ENCODE measurements at regions not wholly inside any gene's neighbourhood (a gene's known extent, or its start where the extent isn't known, plus 50 kb on each side); places are given as distances from the start of the nearest gene placed in this dataset.

- no peak for TF ChIP-seq CTCF (IDR thresholded peaks at IDR 0.05; ENCODE audit: insufficient read depth, low read depth, low read length, missing control alignments)
- no peak overlapping the region for H3K4me3 ChIP-seq (ENCODE audit: low read length)
- peak; percentile 81 for DNase-seq (ENCODE audit: low read depth)
Observed at GRCh38 chr2:173419506-173419905, 64.8 kb downstream of the CDCA7 start.

GRCh38 chr2:173424886-173425285 is 70.2 kb downstream of the CDCA7 start:
- DNase-seq (ENCODE audit: low read depth): no peak
- TF ChIP-seq CTCF (IDR thresholded peaks at IDR 0.05; ENCODE audit: insufficient read depth, low read depth, low read length, missing control alignments): no peak
- H3K4me3 ChIP-seq (ENCODE audit: low read length): no peak overlapping the region

- no peak overlapping the region for H3K4me3 ChIP-seq (ENCODE audit: low read length)
- DNase-seq (ENCODE audit: low read depth): peak; percentile 95
- TF ChIP-seq CTCF (IDR thresholded peaks at IDR 0.05; ENCODE audit: insufficient read depth, low read depth, low read length, missing control alignments): no peak
Observed at GRCh38 chr2:173427887-173428668, 73.4 kb downstream of the CDCA7 start.

DNA sequence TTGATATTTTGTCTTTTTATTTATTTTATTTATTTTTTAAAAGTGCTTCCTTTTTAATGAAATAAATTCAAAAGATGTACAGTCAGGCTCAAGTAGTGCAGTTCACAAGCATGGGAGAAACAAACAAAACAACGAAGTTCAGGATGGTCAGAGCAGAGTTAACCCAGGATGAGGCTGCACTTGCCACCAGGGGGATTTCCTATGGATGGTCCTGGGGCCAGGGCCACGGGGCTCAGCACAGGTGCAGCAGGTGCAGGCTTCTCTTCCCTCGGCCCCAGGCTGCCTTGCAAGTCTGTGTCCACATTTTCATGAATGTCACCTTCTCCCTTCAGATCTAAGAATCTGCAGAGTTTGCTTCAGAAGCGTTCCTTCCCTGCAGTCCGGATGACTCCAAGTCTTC is 76.5 kb downstream of the CDCA7 start:
- H3K4me3 ChIP-seq (ENCODE audit: low read length): no peak overlapping the region
- no peak for DNase-seq (ENCODE audit: low read depth)
- no peak for TF ChIP-seq CTCF (IDR thresholded peaks at IDR 0.05; ENCODE audit: insufficient read depth, low read depth, low read length, missing control alignments)

DNA sequence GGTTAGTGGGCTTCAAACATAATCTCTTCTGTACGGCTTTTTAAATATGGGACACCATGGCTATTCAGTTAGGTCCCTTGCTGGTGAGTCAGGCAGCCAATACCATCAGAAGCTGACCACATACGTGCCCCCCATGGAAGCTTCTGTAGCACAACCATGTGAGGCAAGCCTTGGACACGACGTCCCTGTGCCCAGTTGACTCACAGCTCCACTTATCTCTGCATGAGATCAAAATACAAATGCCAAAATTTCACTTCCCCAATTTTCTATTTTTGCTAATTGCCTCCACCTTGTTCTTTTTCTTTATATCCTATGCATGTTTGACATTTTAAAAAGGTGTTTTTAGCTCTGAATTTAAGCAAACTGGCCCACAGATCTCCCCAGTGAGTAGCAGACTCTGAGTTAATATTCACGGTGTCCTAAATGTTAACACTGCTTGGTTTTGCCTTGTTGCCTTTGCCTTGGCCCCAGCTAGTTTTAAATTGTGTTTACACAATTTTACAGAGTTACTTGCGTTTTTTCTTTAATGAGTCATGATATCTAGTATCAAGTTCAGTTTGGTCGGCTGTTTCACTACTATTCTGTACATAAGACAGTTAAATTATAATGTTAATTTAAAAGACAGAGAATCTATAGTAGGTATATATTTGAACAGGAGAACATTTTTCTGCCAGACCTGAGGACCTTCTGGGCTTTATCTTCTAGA is 77.5 kb downstream of the CDCA7 start:
- H3K4me3 ChIP-seq (ENCODE audit: low read length): no peak overlapping the region
- DNase-seq (ENCODE audit: low read depth): peak; percentile 46
- no peak for TF ChIP-seq CTCF (IDR thresholded peaks at IDR 0.05; ENCODE audit: insufficient read depth, low read depth, low read length, missing control alignments)

- DNase-seq (ENCODE audit: low read depth): no peak
- no peak for TF ChIP-seq CTCF (IDR thresholded peaks at IDR 0.05; ENCODE audit: insufficient read depth, low read depth, low read length, missing control alignments)
- H3K4me3 ChIP-seq (ENCODE audit: low read length): no peak overlapping the region
Observed at GRCh38 chr2:173434762-173435569, 80.3 kb downstream of the CDCA7 start.

Data from epithelial cell of esophagus (primary cell).